Mucosa of descending colon (tissue), 3 donors: ENCODE measurements at regions not wholly inside any gene's neighbourhood (a gene's known extent, or its start where the extent isn't known, plus 50 kb on each side); places are given as distances from the start of the nearest gene placed in this dataset.

Experiments
- ATAC-seq: fragments of 200-7000 bp; cut with Tn5 transposase; one replicate; pipeline ENCODE4 v1.9.1; 2020; ENCODE audit warnings: mild to moderate bottlenecking, moderate library complexity
- DNase-seq, 3 donors: peaks; one replicate each; pipeline ENCODE4 v3.0.0-alpha.2; 2020
- H3K36me3 ChIP-seq: fragments of 200-600 bp; one replicate; pipeline ENCODE4 v1.8.0; 2021; ENCODE audit warnings: low read depth, mild to moderate bottlenecking
- H3K4me1 ChIP-seq: fragments of 200-600 bp; one replicate; pipeline ENCODE4 v1.8.0; 2021; ENCODE audit warnings: low read depth, mild to moderate bottlenecking
- H3K4me3 ChIP-seq: fragments of 200-600 bp; one replicate; pipeline ENCODE4 v1.8.0; 2021; ENCODE audit warnings: mild to moderate bottlenecking
- H3K9me3 ChIP-seq: fragments of 200-600 bp; one replicate; pipeline ENCODE4 v1.8.0; 2021; ENCODE audit warnings: mild to moderate bottlenecking
- CTCF ChIP-seq: fragments of 200-600 bp; IDR thresholded peaks from one replicate; pipeline ENCODE4 v1.8.0; 2022; ENCODE audit warnings: antibody characterized with exemption, mild to moderate bottlenecking
- intact Hi-C, 2 donors: fragments of 100-400 bp; cut with DNase I in 1 of 2; cut with micrococcal nuclease in 1 of 2; formaldehyde crosslinking; loops; one replicate each; pipeline versions ENCODE4 v1.11.0 to v1.11.1; 2022; cut with DNase I, micrococcal nuclease
- donor health status: DM: no; HTN: no; CAD: no; lungs with moderate emphysema.
- donor health status: DM: no; HTN: no; CAD: no.
- donor health status: DM: no; HTN: yes; CAD: no.

GRCh38 chr4:43457866-43458265, 565.4 kb downstream of the GRXCR1 start:
- DNase-seq (no peak), ATAC-seq (no peak)
- Histone ChIP-seq H3K36me3 (no peaks in the 10 kb centered on the region), H3K9me3 (peaks cover 4% of the 10 kb centered on the region), H3K4me1 (no peaks in the 10 kb centered on the region), H3K4me3 (no peak overlapping the region)
- intact Hi-C loops = no loop called here
- no peak for TF ChIP-seq CTCF

- DNase-seq (no peak), ATAC-seq (no peak)
- Histone ChIP-seq H3K36me3 (no peaks in the 10 kb centered on the region), H3K9me3 (peaks cover 7% of the 10 kb centered on the region), H3K4me1 (no peaks in the 10 kb centered on the region), H3K4me3 (no peak overlapping the region)
- TF ChIP-seq CTCF = no peak
- intact Hi-C loops = no loop called here
Measured at GRCh38 chr4:43458293-43458692, 565.8 kb downstream of the GRXCR1 start.

- no peak for DNase-seq
- intact Hi-C loops = no loop called here
- no peak for TF ChIP-seq CTCF
- no peak for ATAC-seq
- H3K36me3 ChIP-seq = no peaks in the 10 kb centered on the region
- peaks cover 72% of the 10 kb centered on the region for H3K9me3 ChIP-seq
- H3K4me1 ChIP-seq = no peaks in the 10 kb centered on the region
- no peak overlapping the region for H3K4me3 ChIP-seq
Measured at GRCh38 chr4:43471950-43472349, 579.4 kb downstream of the GRXCR1 start.

- no peak overlapping the region for H3K4me3 ChIP-seq
- no peak for DNase-seq
- no peaks in the 10 kb centered on the region for H3K36me3 ChIP-seq
- TF ChIP-seq CTCF = no peak
- intact Hi-C loops = no loop called here
- no peaks in the 10 kb centered on the region for H3K4me1 ChIP-seq
- H3K9me3 ChIP-seq = peaks cover 33% of the 10 kb centered on the region
- no peak for ATAC-seq
Measured at GRCh38 chr4:43481526-43481925, 589.0 kb downstream of the GRXCR1 start.

GRCh38 chr4:43485196-43485595, 592.7 kb downstream of the GRXCR1 start:
- no peaks in the 10 kb centered on the region for H3K36me3 ChIP-seq
- no peaks in the 10 kb centered on the region for H3K4me1 ChIP-seq
- ATAC-seq (no peak), DNase-seq (no peak)
- TF ChIP-seq CTCF = no peak
- no peak overlapping the region for H3K4me3 ChIP-seq
- H3K9me3 ChIP-seq = peaks cover 29% of the 10 kb centered on the region
- intact Hi-C loops = no loop called here

GRCh38 chr4:43496188-43496587, 603.7 kb downstream of the GRXCR1 start:
- Histone ChIP-seq H3K4me3 (no peak overlapping the region), H3K9me3 (peaks cover 40% of the 10 kb centered on the region), H3K36me3 (no peaks in the 10 kb centered on the region), H3K4me1 (no peaks in the 10 kb centered on the region)
- intact Hi-C loops = no loop called here
- TF ChIP-seq CTCF = no peak
- DNase-seq = no peak
- no peak for ATAC-seq
